GM21825 (cell line): ENCODE measurements at regions not wholly inside any gene's neighbourhood (a gene's known extent, or its start where the extent isn't known, plus 50 kb on each side); places are given as distances from the start of the nearest gene placed in this dataset.

ENCODE experiments used
- ATAC-seq: cut with Tn5 transposase; IDR thresholded peaks from one replicate; pipeline ENCODE4 v1.9.1; 2021; ENCODE audit warnings: mild to moderate bottlenecking, moderate library complexity; ENCODE audit not compliant: unreplicated experiment

- ATAC-seq = no peak
Observed at GRCh38 chr18:46320928-46321711, 216.9 kb downstream of the HAUS1 start.

- no peak for ATAC-seq
Observed at GRCh38 chr18:46321955-46322354, 217.8 kb downstream of the HAUS1 start.

GRCh38 chr18:46322411-46322891, 218.3 kb downstream of the HAUS1 start:
- no peak for ATAC-seq

GRCh38 chr18:46322941-46323340, 218.8 kb downstream of the HAUS1 start:
- ATAC-seq = no peak

- no peak for ATAC-seq
Observed at GRCh38 chr18:46324087-46324955, 220.1 kb downstream of the HAUS1 start.

- no peak for ATAC-seq
Observed at GRCh38 chr18:46325895-46326294, 221.7 kb downstream of the HAUS1 start.

- ATAC-seq = no peak
Observed at GRCh38 chr18:46329736-46330246, 225.6 kb downstream of the HAUS1 start.

- no peak for ATAC-seq
Observed at GRCh38 chr18:46331316-46331715, 227.1 kb downstream of the HAUS1 start.

GRCh38 chr18:46332286-46332801, 228.2 kb downstream of the HAUS1 start:
- no peak for ATAC-seq

GRCh38 chr18:46332921-46333341, 228.7 kb downstream of the HAUS1 start:
- no peak for ATAC-seq

GRCh38 chr18:46333431-46334135, 229.4 kb downstream of the HAUS1 start:
- ATAC-seq = no peak

GRCh38 chr18:46334868-46335281, 230.7 kb downstream of the HAUS1 start:
- no peak for ATAC-seq

- no peak for ATAC-seq
Observed at GRCh38 chr18:46335534-46336101, 231.4 kb downstream of the HAUS1 start.

GRCh38 chr18:46336278-46337111, 232.3 kb downstream of the HAUS1 start:
- ATAC-seq = no peak

GRCh38 chr18:46337271-46337670, 233.1 kb downstream of the HAUS1 start:
- no peak for ATAC-seq

GRCh38 chr18:46338205-46338604, 234.0 kb downstream of the HAUS1 start:
- no peak for ATAC-seq

- ATAC-seq = no peak
Observed at GRCh38 chr18:46338766-46339165, 234.6 kb downstream of the HAUS1 start.

- no peak for ATAC-seq
Observed at GRCh38 chr18:46340716-46341115, 236.5 kb downstream of the HAUS1 start.

GRCh38 chr18:46341986-46342525, 237.9 kb downstream of the HAUS1 start:
- no peak for ATAC-seq
